ENCODE measurements at regions not wholly inside any gene's neighbourhood (a gene's known extent, or its start where the extent isn't known, plus 50 kb on each side); places are given as distances from the start of the nearest gene placed in this dataset.

DNA sequence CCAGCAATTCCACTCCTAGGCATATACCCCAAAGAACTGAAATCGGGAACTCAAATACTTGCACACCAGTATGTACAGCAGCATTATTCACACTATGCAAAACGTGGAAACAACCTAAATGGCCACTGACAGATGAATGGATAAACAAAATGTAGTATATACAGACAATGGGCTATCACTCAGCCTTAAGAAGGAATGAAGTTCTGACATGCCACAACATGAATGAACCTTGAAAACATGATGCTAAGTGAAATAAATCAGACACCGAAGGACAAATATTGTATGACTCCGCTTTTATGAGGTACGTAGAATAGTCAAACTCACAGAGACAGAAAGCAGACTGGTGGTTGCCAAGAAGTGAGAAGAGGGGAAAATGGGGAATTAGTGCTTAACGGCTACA is 59.1 kb upstream of the CCN6 start:
- Histone ChIP-seq H3K9me2 (ENCODE audit: insufficient read depth) (peaks cover 11% of the 10 kb centered on the region; the same call in 1 of the 2 replicates), H3K4me2 (no peak overlapping the region), H3K4me3 (no peak overlapping the region), H2AFZ (no peak overlapping the region), H3K4me1 (ENCODE audit: insufficient read depth) (peaks cover 14% of the 10 kb centered on the region), H3K36me3 (ENCODE audit: insufficient read depth) (no peaks in the 10 kb centered on the region), H4K20me1 (replicated peaks; ENCODE audit: insufficient read depth) (no peaks in the 10 kb centered on the region), H3K27ac (ENCODE audit: low read depth) (no peak overlapping the region), H3F3A (replicated peaks; ENCODE audit: low read depth) (no peaks in the 10 kb centered on the region), H3K27me3 (ENCODE audit: insufficient read depth) (no peaks in the 10 kb centered on the region), H3K79me2 (replicated peaks; ENCODE audit: insufficient read depth) (no peaks in the 10 kb centered on the region)
- Mint-ChIP-seq H3K36me3 (ENCODE audit: low read depth) (no peaks in the 10 kb centered on the region), H3K9me3 (no peaks in the 10 kb centered on the region), H3K4me3 (no peak overlapping the region), H3K27ac (no peak overlapping the region), H3K4me1 (peaks cover 19% of the 10 kb centered on the region), H3K27me3 (ENCODE audit: insufficient read depth, low read depth, poor library complexity) (no peaks in the 10 kb centered on the region)
- ATAC-seq (no peak), DNase-seq (ENCODE audit: low spot score) (no peak)
- TF ChIP-seq REST (IDR thresholded peaks at IDR 0.05; ENCODE audit: unreplicated experiment) (no peak), POLR2AphosphoS5 (IDR thresholded peaks at IDR 0.05; ENCODE audit: low read depth) (no peak), CREB1 (CRISPR knock-in tag; IDR thresholded peaks at IDR 0.05; ENCODE audit: low read depth) (no peak), ZNF331 (CRISPR knock-in tag; IDR thresholded peaks at IDR 0.05; ENCODE audit: low read depth) (no peak), JUNB (IDR thresholded peaks at IDR 0.05; ENCODE audit: unreplicated experiment) (no peak), EZH2 (IDR thresholded peaks at IDR 0.05; ENCODE audit: low read depth, unreplicated experiment) (no peak)
- TF ChIP-seq, protein P1, sequence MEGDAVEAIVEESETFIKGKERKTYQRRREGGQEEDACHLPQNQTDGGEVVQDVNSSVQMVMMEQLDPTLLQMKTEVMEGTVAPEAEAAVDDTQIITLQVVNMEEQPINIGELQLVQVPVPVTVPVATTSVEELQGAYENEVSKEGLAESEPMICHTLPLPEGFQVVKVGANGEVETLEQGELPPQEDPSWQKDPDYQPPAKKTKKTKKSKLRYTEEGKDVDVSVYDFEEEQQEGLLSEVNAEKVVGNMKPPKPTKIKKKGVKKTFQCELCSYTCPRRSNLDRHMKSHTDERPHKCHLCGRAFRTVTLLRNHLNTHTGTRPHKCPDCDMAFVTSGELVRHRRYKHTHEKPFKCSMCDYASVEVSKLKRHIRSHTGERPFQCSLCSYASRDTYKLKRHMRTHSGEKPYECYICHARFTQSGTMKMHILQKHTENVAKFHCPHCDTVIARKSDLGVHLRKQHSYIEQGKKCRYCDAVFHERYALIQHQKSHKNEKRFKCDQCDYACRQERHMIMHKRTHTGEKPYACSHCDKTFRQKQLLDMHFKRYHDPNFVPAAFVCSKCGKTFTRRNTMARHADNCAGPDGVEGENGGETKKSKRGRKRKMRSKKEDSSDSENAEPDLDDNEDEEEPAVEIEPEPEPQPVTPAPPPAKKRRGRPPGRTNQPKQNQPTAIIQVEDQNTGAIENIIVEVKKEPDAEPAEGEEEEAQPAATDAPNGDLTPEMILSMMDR (conservative IDR thresholded peaks at IDR 0.05; ENCODE audit: low read depth in 2 of 2) = no peak

DNA sequence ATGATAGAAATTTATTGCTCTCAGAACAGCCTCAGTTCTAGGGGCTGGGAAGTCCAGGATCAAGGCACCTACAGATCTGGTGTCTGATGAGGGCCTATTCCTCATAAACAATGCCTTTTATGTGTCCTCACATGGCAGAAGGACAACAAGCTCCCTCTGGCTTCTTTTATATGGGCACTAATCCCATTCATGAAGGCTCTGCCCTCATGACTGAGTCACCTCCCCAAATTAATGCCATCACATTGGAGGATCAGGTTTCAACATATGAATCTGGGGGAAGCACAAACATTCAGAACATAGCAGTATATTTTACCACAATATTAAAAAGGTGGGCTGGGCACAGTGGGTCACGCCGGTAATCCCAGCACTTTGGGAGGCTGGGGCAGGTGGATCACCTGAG is 58.5 kb upstream of the CCN6 start:
- Histone ChIP-seq H3K4me3 (no peak overlapping the region), H3F3A (replicated peaks; ENCODE audit: low read depth) (no peaks in the 10 kb centered on the region), H2AFZ (no peak overlapping the region), H3K27me3 (ENCODE audit: insufficient read depth) (no peaks in the 10 kb centered on the region), H3K4me1 (ENCODE audit: insufficient read depth) (peaks cover 14% of the 10 kb centered on the region), H3K79me2 (replicated peaks; ENCODE audit: insufficient read depth) (no peaks in the 10 kb centered on the region), H3K27ac (ENCODE audit: low read depth) (no peak overlapping the region), H3K36me3 (ENCODE audit: insufficient read depth) (no peaks in the 10 kb centered on the region), H3K9me2 (ENCODE audit: insufficient read depth) (peaks cover 11% of the 10 kb centered on the region; the same call in 1 of the 2 replicates), H4K20me1 (replicated peaks; ENCODE audit: insufficient read depth) (no peaks in the 10 kb centered on the region), H3K4me2 (no peak overlapping the region)
- H3K4me3 Mint-ChIP-seq = no peak overlapping the region
- H3K36me3 Mint-ChIP-seq (ENCODE audit: low read depth) = no peaks in the 10 kb centered on the region
- H3K4me1 Mint-ChIP-seq = peaks cover 19% of the 10 kb centered on the region
- H3K27ac Mint-ChIP-seq = no peak overlapping the region
- DNase-seq (ENCODE audit: low spot score) (no peak), ATAC-seq (no peak)
- no peaks in the 10 kb centered on the region for H3K9me3 Mint-ChIP-seq
- TF ChIP-seq ETS1 (IDR thresholded peaks at IDR 0.05) = no peak
- no peak for TF ChIP-seq EZH2 (IDR thresholded peaks at IDR 0.05; ENCODE audit: low read depth, unreplicated experiment)
- TF ChIP-seq NANOG (IDR thresholded peaks at IDR 0.05; ENCODE audit: borderline replicate concordance) = no peak
- TF ChIP-seq ZNF114 (CRISPR knock-in tag; IDR thresholded peaks at IDR 0.05) = no peak
- no peak for TF ChIP-seq JUNB (IDR thresholded peaks at IDR 0.05; ENCODE audit: unreplicated experiment)
- TF ChIP-seq CREB1 (CRISPR knock-in tag; IDR thresholded peaks at IDR 0.05; ENCODE audit: low read depth) = no peak
- no peak for TF ChIP-seq REST (IDR thresholded peaks at IDR 0.05; ENCODE audit: unreplicated experiment)
- TF ChIP-seq POLR2AphosphoS5 (IDR thresholded peaks at IDR 0.05; ENCODE audit: low read depth) = no peak
- H3K27me3 Mint-ChIP-seq (ENCODE audit: insufficient read depth, low read depth, poor library complexity) = no peaks in the 10 kb centered on the region

Measured in GM23338 (cell line).